ENCODE measurements at regions not wholly inside any gene's neighbourhood (a gene's known extent, or its start where the extent isn't known, plus 50 kb on each side); places are given as distances from the start of the nearest gene placed in this dataset.

DNA sequence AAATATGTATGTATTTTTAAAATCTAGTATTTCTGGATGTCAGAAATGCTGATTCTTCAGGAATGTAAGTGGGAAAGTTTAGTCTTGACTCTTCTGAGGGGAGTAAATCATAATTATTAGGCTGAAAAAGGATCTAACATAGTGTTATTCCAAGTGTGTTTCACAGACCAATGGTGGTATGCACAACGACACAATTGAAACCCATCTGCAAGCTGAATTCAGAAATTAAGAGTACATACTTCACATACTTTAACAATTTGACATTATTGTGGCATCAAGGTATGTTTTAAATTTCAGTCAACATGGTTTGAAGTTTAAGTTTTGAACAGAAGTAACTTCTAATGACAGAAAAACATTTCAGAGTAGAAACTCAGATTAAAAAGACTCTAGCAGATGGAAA is 236.7 kb downstream of the SLC7A11 start:
- Histone ChIP-seq H3K4ac (ENCODE audit: low read depth, low read length) (no peak overlapping the region), H2BK15ac (ENCODE audit: low read depth, low read length) (no peak overlapping the region), H4K91ac (ENCODE audit: insufficient read depth, low read depth, low read length) (no peak overlapping the region), H3K56ac (ENCODE audit: extremely low read depth, insufficient read depth, low read length) (no peak overlapping the region), H2BK120ac (ENCODE audit: low read depth, low read length) (no peak overlapping the region), H4K8ac (ENCODE audit: low read depth in 2 of 2, low read length in 2 of 2) (no peak overlapping the region), H2AFZ (replicated peaks; ENCODE audit: low read length, poor library complexity) (no peak overlapping the region), H4K20me1 (ENCODE audit: insufficient read depth, low read length) (no peaks in the 10 kb centered on the region), H3K36me3 (ENCODE audit: control insufficient read depth, insufficient read depth, low read length) (no peaks in the 10 kb centered on the region), H3K27me3 (ENCODE audit: control insufficient read depth, insufficient read depth, low read length) (no peaks in the 10 kb centered on the region), H3K9me1 (ENCODE audit: insufficient read depth, low read length) (no peaks in the 10 kb centered on the region), H2AK9ac (replicated peaks; ENCODE audit: low read depth, low read length, poor library complexity) (no peak overlapping the region), H3K14ac (replicated peaks; ENCODE audit: low read depth, low read length) (no peak overlapping the region), H4K5ac (ENCODE audit: low read depth, low read length) (no peak overlapping the region), H3K23ac (ENCODE audit: low read depth, low read length) (no peak overlapping the region), H3K18ac (ENCODE audit: low read depth, low read length) (no peak overlapping the region), H2BK20ac (ENCODE audit: low read depth, low read length) (no peak overlapping the region), H3K4me2 (ENCODE audit: low read depth, low read length) (no peak overlapping the region), H3K79me1 (ENCODE audit: low read depth in 1 of 2, low read length in 2 of 2) (no peaks in the 10 kb centered on the region), H2AK5ac (ENCODE audit: low read depth, low read length) (no peak overlapping the region), H3K9ac (ENCODE audit: low read depth, low read length) (no peak overlapping the region), H3K27ac (ENCODE audit: insufficient read depth, low read length) (no peak overlapping the region), H3K9me3 (ENCODE audit: control insufficient read depth, insufficient read depth, low read length) (no peaks in the 10 kb centered on the region), H2BK5ac (ENCODE audit: low read depth, low read length, poor library complexity, severe bottlenecking) (no peak overlapping the region), H3K4me1 (ENCODE audit: control insufficient read depth, insufficient read depth, low read length) (no peaks in the 10 kb centered on the region; the same call in 1 of the 2 replicates), H3K4me3 (ENCODE audit: insufficient read depth, low read depth, low read length) (no peak overlapping the region)
- in situ Hi-C loops (cut with MboI; ENCODE audit: low sequenced_read_pairs): no loop called here
- no TSS peak for BruUV-seq (replicated peaks)
- DNase-seq: no peak
- intact Hi-C loops (cut with micrococcal nuclease): no loop called here
- WGBS, 2 experiments (ENCODE audit: extremely low coverage in 2 of 2, insufficient read length in 1 of 2): no CpG with 5 or more reads among the region's 1 CpG
- ChIA-PET POLR2A (ENCODE audit: unreplicated experiment) (no interaction called here), CTCF (interaction anchor here (0.9 kb wide), 1 partner anchor 41 kb away, joined by 3 read pairs; no protein-coding TSS in a partner anchor)
- dilution Hi-C loops (cut with HindIII; ENCODE audit: low sequenced_read_pairs, unreplicated experiment): no loop called here
- ATAC-seq (ENCODE audit: low read depth): no peak
- no peak for TF ChIP-seq NFE2L2 (IDR thresholded peaks at IDR 0.05; ENCODE audit: low read depth, low read length)
- no peak for TF ChIP-seq POLR2A (IDR thresholded peaks at IDR 0.05; ENCODE audit: low read depth, low read length)

Measured in IMR-90 (cell line).